SU-DHL-6 (cell line): ENCODE measurements at regions not wholly inside any gene's neighbourhood (a gene's known extent, or its start where the extent isn't known, plus 50 kb on each side); places are given as distances from the start of the nearest gene placed in this dataset.
A peak's percentile ranks its signal among the peaks of the same experiment; 100 is the strongest.

Experiments used
- H2AFZ ChIP-seq: fragments of 200-600 bp; sonication (generic); 2 replicates; pipeline ENCODE4 v1.6.1; 2014; ENCODE audit warnings: low read depth, mild to moderate bottlenecking, moderate library complexity, mixed read lengths, antibody characterized with exemption, low read length; ENCODE audit not compliant: severe bottlenecking
- H3F3A ChIP-seq: fragments of 200-600 bp; shearing (Covaris generic); 2 replicates; pipeline ENCODE4 v1.6.0; 2016; ENCODE audit warnings: antibody characterized with exemption, mild to moderate bottlenecking; ENCODE audit not compliant: insufficient read depth
- H3K27ac ChIP-seq: fragments of 200-600 bp; sonication (generic); 2 replicates; pipeline ENCODE4 v1.5.1; 2016; ENCODE audit warnings: low read depth, mild to moderate bottlenecking, low read length, moderate library complexity, mixed read lengths
- H3K27me3 ChIP-seq: fragments of 200-600 bp; sonication (generic), shearing (Covaris generic); 2 replicates; pipeline ENCODE4 v1.6.0; 2014; ENCODE audit warnings: mild to moderate bottlenecking, low read length
- H3K36me3 ChIP-seq: fragments of 200-600 bp; sonication (generic); 2 replicates; pipeline ENCODE4 v1.6.1; 2014; ENCODE audit warnings: mild to moderate bottlenecking, low read length, mixed read lengths
- H3K4me2 ChIP-seq: fragments of 300-600, 200-600 bp; shearing (Covaris generic), sonication (generic); 2 replicates; pipeline ENCODE4 v1.6.0; 2014; ENCODE audit warnings: low read length, low read depth, mild to moderate bottlenecking; ENCODE audit not compliant: poor library complexity, severe bottlenecking
- H3K4me3 ChIP-seq: fragments of 200-600 bp; sonication (generic); 2 replicates; pipeline ENCODE4 v1.5.1; 2014; ENCODE audit warnings: antibody characterized with exemption, low read length, mild to moderate bottlenecking, mixed read lengths; ENCODE audit not compliant: insufficient read depth, poor library complexity, severe bottlenecking
- H3K79me2 ChIP-seq: fragments of 200-600 bp; sonication (generic); 2 replicates; pipeline ENCODE4 v1.6.1; 2014; ENCODE audit warnings: mild to moderate bottlenecking, low read length, moderate library complexity; ENCODE audit not compliant: insufficient read depth
- H3K9ac ChIP-seq: fragments of 200-600 bp; sonication (generic); 2 replicates; pipeline ENCODE4 v1.7.0; 2014; ENCODE audit warnings: mild to moderate bottlenecking, low read length
- H3K9me2 ChIP-seq: fragments of 200-600 bp; sonication (generic); replicated peaks from 2 replicates; pipeline ENCODE4 v1.6.1; 2014; ENCODE audit warnings: low read length; ENCODE audit not compliant: insufficient read depth
- H3K9me3 ChIP-seq: fragments of 200-600 bp; sonication (generic); 2 replicates; pipeline ENCODE4 v1.6.1; 2014; ENCODE audit warnings: low read length, mixed read lengths; ENCODE audit not compliant: insufficient read depth
- H4K20me1 ChIP-seq: fragments of 200-600 bp; sonication (generic); 2 replicates; pipeline ENCODE4 v1.6.1; 2014; ENCODE audit warnings: low read depth, mild to moderate bottlenecking, antibody characterized with exemption, low read length, moderate library complexity, mixed read lengths
- EZH2phosphoT487 ChIP-seq: fragments of 200-600 bp; sonication (generic), shearing (Covaris generic); conservative IDR thresholded peaks from 2 replicates; pipeline ENCODE4 v1.6.1; 2018; ENCODE audit warnings: mild to moderate bottlenecking, antibody characterized with exemption, low read length, moderate library complexity, mixed read lengths
- TF ChIP-seq, protein P1 (sequence below): fragments of 200-600 bp; sonication (generic); IDR thresholded peaks from one replicate; pipeline ENCODE4 v1.5.1; 2017; ENCODE audit warnings: antibody characterized with exemption, mild to moderate bottlenecking, low read length, moderate library complexity; ENCODE audit not compliant: insufficient read depth, poor library complexity, severe bottlenecking

GRCh38 chr5:66513130-66513529, 83.1 kb upstream of the MAST4 start:
- no peaks in the 10 kb centered on the region for H3K9me3 ChIP-seq
- H3K9ac ChIP-seq = 0 out of 2 replicates have a peak overlapping the region, but pooled peaks have one; percentile 9
- H3F3A ChIP-seq = no peaks in the 10 kb centered on the region; the same call in 1 of the 2 replicates
- H3K36me3 ChIP-seq = no peaks in the 10 kb centered on the region
- H3K27ac ChIP-seq = peak overlapping the region; percentile 51; the same call in 1 of the 2 replicates
- no peaks in the 10 kb centered on the region for H4K20me1 ChIP-seq
- TF ChIP-seq, protein P1, sequence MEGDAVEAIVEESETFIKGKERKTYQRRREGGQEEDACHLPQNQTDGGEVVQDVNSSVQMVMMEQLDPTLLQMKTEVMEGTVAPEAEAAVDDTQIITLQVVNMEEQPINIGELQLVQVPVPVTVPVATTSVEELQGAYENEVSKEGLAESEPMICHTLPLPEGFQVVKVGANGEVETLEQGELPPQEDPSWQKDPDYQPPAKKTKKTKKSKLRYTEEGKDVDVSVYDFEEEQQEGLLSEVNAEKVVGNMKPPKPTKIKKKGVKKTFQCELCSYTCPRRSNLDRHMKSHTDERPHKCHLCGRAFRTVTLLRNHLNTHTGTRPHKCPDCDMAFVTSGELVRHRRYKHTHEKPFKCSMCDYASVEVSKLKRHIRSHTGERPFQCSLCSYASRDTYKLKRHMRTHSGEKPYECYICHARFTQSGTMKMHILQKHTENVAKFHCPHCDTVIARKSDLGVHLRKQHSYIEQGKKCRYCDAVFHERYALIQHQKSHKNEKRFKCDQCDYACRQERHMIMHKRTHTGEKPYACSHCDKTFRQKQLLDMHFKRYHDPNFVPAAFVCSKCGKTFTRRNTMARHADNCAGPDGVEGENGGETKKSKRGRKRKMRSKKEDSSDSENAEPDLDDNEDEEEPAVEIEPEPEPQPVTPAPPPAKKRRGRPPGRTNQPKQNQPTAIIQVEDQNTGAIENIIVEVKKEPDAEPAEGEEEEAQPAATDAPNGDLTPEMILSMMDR = no peak
- no peak for TF ChIP-seq EZH2phosphoT487
- peak overlapping the region; percentile 56 for H2AFZ ChIP-seq
- peak overlapping the region; percentile 48 for H3K4me2 ChIP-seq
- no peak overlapping the region for H3K4me3 ChIP-seq
- no peaks in the 10 kb centered on the region for H3K27me3 ChIP-seq
- H3K79me2 ChIP-seq = no peaks in the 10 kb centered on the region
- H3K9me2 ChIP-seq = no peaks in the 10 kb centered on the region

DNA sequence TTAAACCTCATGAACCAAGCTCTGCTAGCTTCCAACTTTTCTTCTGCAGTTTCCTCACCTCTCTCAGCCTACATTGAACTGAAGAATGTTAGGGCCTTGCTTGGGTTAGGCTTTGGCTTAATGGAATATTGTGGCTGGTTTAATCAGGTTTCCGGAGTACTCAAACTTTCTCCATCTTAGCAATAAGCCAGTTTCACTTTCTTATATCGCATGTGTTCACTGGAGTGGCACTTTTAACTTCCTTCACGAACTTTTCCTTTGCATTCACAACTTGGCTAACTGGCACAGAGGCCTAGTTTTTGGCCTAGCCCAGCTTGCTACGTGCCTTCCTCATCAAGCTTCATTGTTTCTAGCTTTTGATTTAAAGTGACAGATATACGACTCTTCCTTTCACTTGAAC, 81.0 kb upstream of the MAST4 start:
- TF ChIP-seq, protein P1 = no peak
- no peak for TF ChIP-seq EZH2phosphoT487
- Histone ChIP-seq H3K4me2 (peak overlapping the region; percentile 48), H3K9ac (peak overlapping the region; percentile 5), H3K79me2 (no peaks in the 10 kb centered on the region), H3K4me3 (no peak overlapping the region), H3K36me3 (no peaks in the 10 kb centered on the region), H3K9me2 (no peaks in the 10 kb centered on the region), H4K20me1 (no peaks in the 10 kb centered on the region), H3F3A (no peaks in the 10 kb centered on the region; the same call in 1 of the 2 replicates), H3K27ac (peak overlapping the region; percentile 51), H3K9me3 (peaks cover 7% of the 10 kb centered on the region; the same call in 1 of the 2 replicates), H2AFZ (peak overlapping the region; percentile 78), H3K27me3 (no peaks in the 10 kb centered on the region)

DNA sequence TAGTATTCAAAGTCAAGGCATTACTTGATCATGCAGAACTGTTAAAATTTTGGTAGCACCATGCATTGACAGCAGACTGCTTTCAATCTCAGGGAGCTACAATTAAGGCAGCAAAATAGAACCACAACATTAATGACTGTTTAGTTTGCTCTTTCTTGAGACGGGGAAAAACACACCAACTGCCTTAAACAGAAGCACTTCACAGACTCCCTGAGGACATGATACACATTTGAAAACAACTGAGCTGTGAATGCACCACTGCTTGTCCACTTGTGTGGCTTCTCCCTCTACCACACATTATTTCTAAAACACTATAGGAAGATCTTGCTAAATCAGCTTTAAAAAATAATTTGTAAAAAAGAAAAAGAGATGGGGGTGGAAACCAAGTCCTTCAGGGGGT, 79.6 kb upstream of the MAST4 start:
- Histone ChIP-seq H3K9ac (no peak overlapping the region), H3K27ac (no peak overlapping the region), H3K9me3 (peaks cover 18% of the 10 kb centered on the region; the same call in 1 of the 2 replicates), H3K4me2 (no peak overlapping the region), H4K20me1 (no peaks in the 10 kb centered on the region), H3K4me3 (no peak overlapping the region), H3K9me2 (no peaks in the 10 kb centered on the region), H3K27me3 (no peaks in the 10 kb centered on the region), H3F3A (no peaks in the 10 kb centered on the region; the same call in 1 of the 2 replicates), H2AFZ (peak overlapping the region; percentile 27), H3K79me2 (no peaks in the 10 kb centered on the region), H3K36me3 (0 out of 2 replicates have a peak, but pooled peaks cover 7% of the 10 kb centered on the region)
- TF ChIP-seq, protein P1 = no peak
- TF ChIP-seq EZH2phosphoT487 = no peak
